ENCODE measurements at regions not wholly inside any gene's neighbourhood (a gene's known extent, or its start where the extent isn't known, plus 50 kb on each side); places are given as distances from the start of the nearest gene placed in this dataset.

- Mint-ChIP-seq H3K4me3 (no peak overlapping the region), H3K9me3 (no peaks in the 10 kb centered on the region), H3K27me3 (peaks cover 10% of the 10 kb centered on the region), H3K27ac (no peak overlapping the region), H3K4me1 (no peaks in the 10 kb centered on the region)
- no peak for ATAC-seq
- DNase-seq = no peak
Observed at GRCh38 chr12:124726596-124727263, 136.9 kb downstream of the SCARB1 start.

GRCh38 chr12:124725597-124726237 is 137.9 kb downstream of the SCARB1 start:
- no peak overlapping the region for H3K4me3 Mint-ChIP-seq
- H3K27ac Mint-ChIP-seq = no peak overlapping the region
- DNase-seq (no peak), ATAC-seq (no peak)
- H3K9me3 Mint-ChIP-seq = no peaks in the 10 kb centered on the region
- peaks cover 8% of the 10 kb centered on the region for H3K4me1 Mint-ChIP-seq
- peaks cover 10% of the 10 kb centered on the region for H3K27me3 Mint-ChIP-seq

GRCh38 chr12:124725099-124725498 is 138.6 kb downstream of the SCARB1 start:
- Mint-ChIP-seq H3K27me3 (peaks cover 11% of the 10 kb centered on the region), H3K27ac (no peak overlapping the region), H3K9me3 (no peaks in the 10 kb centered on the region), H3K4me1 (peaks cover 11% of the 10 kb centered on the region), H3K4me3 (no peak overlapping the region)
- DNase-seq = no peak
- no peak for ATAC-seq

- H3K27ac Mint-ChIP-seq = no peak overlapping the region
- no peaks in the 10 kb centered on the region for H3K9me3 Mint-ChIP-seq
- DNase-seq (no peak), ATAC-seq (no peak)
- peaks cover 20% of the 10 kb centered on the region for H3K27me3 Mint-ChIP-seq
- H3K4me3 Mint-ChIP-seq = no peak overlapping the region
- peaks cover 11% of the 10 kb centered on the region for H3K4me1 Mint-ChIP-seq
Observed at GRCh38 chr12:124722878-124723277, 140.8 kb downstream of the SCARB1 start.

- DNase-seq (no peak), ATAC-seq (no peak)
- no peak overlapping the region for H3K4me3 Mint-ChIP-seq
- H3K9me3 Mint-ChIP-seq = no peaks in the 10 kb centered on the region
- H3K4me1 Mint-ChIP-seq = peaks cover 11% of the 10 kb centered on the region
- H3K27me3 Mint-ChIP-seq = peaks cover 19% of the 10 kb centered on the region
- no peak overlapping the region for H3K27ac Mint-ChIP-seq
Observed at GRCh38 chr12:124721501-124722162, 142.0 kb downstream of the SCARB1 start.

GRCh38 chr12:124720681-124721500 is 142.8 kb downstream of the SCARB1 start:
- Mint-ChIP-seq H3K27me3 (peaks cover 16% of the 10 kb centered on the region), H3K4me1 (peaks cover 12% of the 10 kb centered on the region), H3K9me3 (no peaks in the 10 kb centered on the region), H3K27ac (peak overlapping the region in 1 of 2 donors; percentile 74), H3K4me3 (no peak overlapping the region)
- no peak for ATAC-seq
- DNase-seq = no peak

GRCh38 chr12:124720004-124720680 is 143.5 kb downstream of the SCARB1 start:
- Mint-ChIP-seq H3K27me3 (peaks cover 16% of the 10 kb centered on the region), H3K4me1 (peaks cover 18% of the 10 kb centered on the region), H3K4me3 (no peak overlapping the region), H3K27ac (no peak overlapping the region), H3K9me3 (no peaks in the 10 kb centered on the region)
- ATAC-seq = no peak
- no peak for DNase-seq

- no peak for ATAC-seq
- Mint-ChIP-seq H3K9me3 (no peaks in the 10 kb centered on the region), H3K4me1 (peaks cover 28% of the 10 kb centered on the region), H3K27ac (no peak overlapping the region), H3K27me3 (peaks cover 16% of the 10 kb centered on the region), H3K4me3 (no peak overlapping the region)
- DNase-seq = no peak
Observed at GRCh38 chr12:124719231-124719630, 144.4 kb downstream of the SCARB1 start.

- no peaks in the 10 kb centered on the region for H3K9me3 Mint-ChIP-seq
- H3K4me3 Mint-ChIP-seq = no peak overlapping the region
- no peak overlapping the region for H3K27ac Mint-ChIP-seq
- H3K4me1 Mint-ChIP-seq = peaks cover 35% of the 10 kb centered on the region
- peaks cover 16% of the 10 kb centered on the region for H3K27me3 Mint-ChIP-seq
- DNase-seq (no peak), ATAC-seq (no peak)
Observed at GRCh38 chr12:124718458-124718857, 145.2 kb downstream of the SCARB1 start.

GRCh38 chr12:124718036-124718435 is 145.6 kb downstream of the SCARB1 start:
- H3K27ac Mint-ChIP-seq = no peak overlapping the region
- ATAC-seq = no peak
- DNase-seq = no peak
- H3K9me3 Mint-ChIP-seq = no peaks in the 10 kb centered on the region
- H3K27me3 Mint-ChIP-seq = peaks cover 16% of the 10 kb centered on the region
- H3K4me1 Mint-ChIP-seq = peaks cover 40% of the 10 kb centered on the region
- H3K4me3 Mint-ChIP-seq = no peak overlapping the region

- Mint-ChIP-seq H3K4me3 (no peak overlapping the region), H3K9me3 (no peaks in the 10 kb centered on the region), H3K27me3 (peaks cover 16% of the 10 kb centered on the region), H3K27ac (no peak overlapping the region), H3K4me1 (peaks cover 43% of the 10 kb centered on the region)
- DNase-seq = no peak
- no peak for ATAC-seq
Observed at GRCh38 chr12:124717318-124717717, 146.3 kb downstream of the SCARB1 start.

GRCh38 chr12:124716208-124717130 is 147.2 kb downstream of the SCARB1 start:
- peaks cover 16% of the 10 kb centered on the region for H3K27me3 Mint-ChIP-seq
- no peak overlapping the region for H3K27ac Mint-ChIP-seq
- no peaks in the 10 kb centered on the region for H3K9me3 Mint-ChIP-seq
- no peak for DNase-seq
- ATAC-seq = no peak
- H3K4me1 Mint-ChIP-seq = peaks cover 43% of the 10 kb centered on the region
- H3K4me3 Mint-ChIP-seq = no peak overlapping the region

GRCh38 chr12:124715121-124715990 is 147.9 kb upstream of the NCOR2 start:
- Mint-ChIP-seq H3K9me3 (no peaks in the 10 kb centered on the region), H3K4me1 (peaks cover 32% of the 10 kb centered on the region), H3K27me3 (peaks cover 16% of the 10 kb centered on the region), H3K4me3 (no peak overlapping the region), H3K27ac (peak overlapping the region in 1 of 2 donors; percentile 22)
- ATAC-seq (no peak), DNase-seq (no peak)

Data from stimulated activated naive CD8-positive, alpha-beta T cell treated with anti-CD3 and anti-CD28 coated beads, Interleukin-15, amount 100 ng/mL, for 72 hours (primary cell).